ENCODE measurements at regions not wholly inside any gene's neighbourhood (a gene's known extent, or its start where the extent isn't known, plus 50 kb on each side); places are given as distances from the start of the nearest gene placed in this dataset.
A peak's percentile ranks its signal among the peaks of the same experiment; 100 is the strongest.
"Not testable (repeated sequence)": the region's sequence is repeated elsewhere in the genome, so short reads cannot be mapped to it uniquely, and the experiment has no call there.

GRCh38 chr2:176427549-176427948, 158.3 kb downstream of the MTX2 start:
- DNase-seq = no peak

- not testable (repeated sequence) for DNase-seq
Measured at GRCh38 chr2:176428944-176429469, 159.8 kb downstream of the MTX2 start.

GRCh38 chr2:176432434-176432833, 163.2 kb downstream of the MTX2 start:
- no peak for DNase-seq

- DNase-seq = no peak
Measured at GRCh38 chr2:176435729-176436128, 166.5 kb downstream of the MTX2 start.

- no peak for DNase-seq
Measured at GRCh38 chr2:176443946-176444345, 174.7 kb downstream of the MTX2 start.

- DNase-seq = no peak
Measured at GRCh38 chr2:176445956-176446355, 176.7 kb downstream of the MTX2 start.

- no peak for DNase-seq
Measured at GRCh38 chr2:176446718-176447414, 177.6 kb downstream of the MTX2 start.

- DNase-seq = no peak
Measured at GRCh38 chr2:176447616-176448015, 178.4 kb downstream of the MTX2 start.

GRCh38 chr2:176449852-176450251, 180.6 kb downstream of the MTX2 start:
- DNase-seq = no peak

GRCh38 chr2:176453784-176454183, 184.5 kb downstream of the MTX2 start:
- no peak for DNase-seq

GRCh38 chr2:176454893-176455815, 185.9 kb downstream of the MTX2 start:
- peak; percentile 79 for DNase-seq

- no peak for DNase-seq
Measured at GRCh38 chr2:176455816-176456291, 186.6 kb downstream of the MTX2 start.

GRCh38 chr2:176457481-176457880, 188.2 kb downstream of the MTX2 start:
- DNase-seq = no peak

GRCh38 chr2:176461098-176461808, 192.0 kb downstream of the MTX2 start:
- DNase-seq = no peak

- DNase-seq = no peak
Measured at GRCh38 chr2:176461809-176462670, 192.8 kb downstream of the MTX2 start.

GRCh38 chr2:176463546-176463945, 194.3 kb downstream of the MTX2 start:
- DNase-seq = no peak

- DNase-seq = no peak
Measured at GRCh38 chr2:176464886-176465564, 195.8 kb downstream of the MTX2 start.

- DNase-seq = no peak
Measured at GRCh38 chr2:176466918-176467452, 197.7 kb downstream of the MTX2 start.

- DNase-seq = no peak
Measured at GRCh38 chr2:176467595-176467994, 198.4 kb downstream of the MTX2 start.

GRCh38 chr2:176468457-176469113, 199.3 kb downstream of the MTX2 start:
- DNase-seq = no peak

GRCh38 chr2:176470713-176471112, 201.5 kb downstream of the MTX2 start:
- DNase-seq = no peak
